ENCODE measurements at regions not wholly inside any gene's neighbourhood (a gene's known extent, or its start where the extent isn't known, plus 50 kb on each side); places are given as distances from the start of the nearest gene placed in this dataset.

DNA sequence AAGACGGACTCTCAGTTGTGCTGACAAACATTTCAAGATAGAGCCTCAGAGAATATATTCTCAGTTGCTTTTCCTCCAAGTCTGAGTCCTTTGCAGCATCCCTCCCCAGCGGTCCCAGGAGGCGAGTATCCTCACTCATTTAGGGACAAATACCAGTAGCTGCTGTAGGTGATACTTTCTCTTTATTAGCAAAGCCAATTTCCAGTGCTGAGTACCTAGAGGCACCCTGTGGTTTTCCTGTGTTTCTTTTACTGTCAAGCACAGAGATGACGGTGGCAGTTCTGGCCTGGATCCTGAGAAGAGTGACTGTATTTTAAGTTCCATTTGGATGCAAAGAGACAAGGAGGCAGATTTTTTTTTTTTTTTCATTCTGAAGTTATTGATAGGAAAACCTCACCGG, 1058.4 kb downstream of the SORCS3 start:
- TF ChIP-seq BHLHE40 (IDR thresholded peaks at IDR 0.05; ENCODE audit: borderline replicate concordance) (no peak), FOXK2 (IDR thresholded peaks at IDR 0.05) (no peak), HDGF (IDR thresholded peaks at IDR 0.05; ENCODE audit: borderline replicate concordance) (no peak), SP1 (IDR thresholded peaks at IDR 0.05) (no peak), SUZ12 (IDR thresholded peaks at IDR 0.05) (no peak)

All from HEK293T (cell line).